Endothelial cell of umbilical vein (primary cell): ENCODE measurements at regions not wholly inside any gene's neighbourhood (a gene's known extent, or its start where the extent isn't known, plus 50 kb on each side); places are given as distances from the start of the nearest gene placed in this dataset.

Experiments used
- BruUV-seq: library from RNA; stranded (reverse); fragments of 400-500 nt; replicated peaks from 2 replicates; lab custom pipeline; 2021; lab: Mats Ljungman, UMichigan
- CTCF ChIA-PET: fragments of 300-600, 350-600 bp; sonication (Branson Sonifier 250); formaldehyde crosslinking; loops from one replicate; lab custom pipeline; 2021; ENCODE audit warnings: antibody characterized with exemption, inconsistent platforms; lab: Charles Lee
- POLR2A ChIA-PET: fragments of 300-600, 350-600 bp; sonication (Branson Sonifier 250); formaldehyde crosslinking; loops from one replicate; lab custom pipeline; 2021; ENCODE audit warnings: antibody characterized with exemption, inconsistent platforms; lab: Charles Lee
- DNase-seq: peaks from one replicate; pipeline ENCODE4 v3.0.0-alpha.2; 2011; ENCODE audit warnings: low read depth, low spot score
- FAIRE-seq: peaks from 2 replicates; lab custom pipeline; 2011; peaks lifted over from hg19 to GRCh38; lab: Jason Lieb, UNC
- H2AFZ ChIP-seq: 2 replicates; pipeline ENCODE4 v1.6.0; 2012; ENCODE audit warnings: low read depth, low read length, control low read depth, inconsistent platforms
- H3K27ac ChIP-seq: 2 replicates; pipeline ENCODE4 v1.5.1; 2011; ENCODE audit warnings: low read depth, mild to moderate bottlenecking, control low read depth, low read length, moderate library complexity; ENCODE audit not compliant: insufficient read depth
- H3K27me3 ChIP-seq, 2 experiments: 2 replicates each; pipeline versions ENCODE4 v1.6.0 to v1.6.1; 2011; ENCODE audit warnings: low read length in 2 of 2, mixed read lengths in 1 of 2; ENCODE audit not compliant: control insufficient read depth in 2 of 2, insufficient read depth in 2 of 2
- H3K36me3 ChIP-seq, 2 experiments: 2 replicates in 1 of 2; 3 replicates in 1 of 2; pipeline ENCODE4 v1.5.1; 2011; ENCODE audit warnings: low read length in 2 of 2, mild to moderate bottlenecking in 1 of 2, moderate library complexity in 1 of 2; ENCODE audit not compliant: control insufficient read depth in 2 of 2, insufficient read depth in 2 of 2; ENCODE audit errors: extremely low read depth in 1 of 2
- H3K4me1 ChIP-seq: 3 replicates; pipeline ENCODE4 v1.5.1; 2011; ENCODE audit warnings: mild to moderate bottlenecking, low read length; ENCODE audit not compliant: control insufficient read depth, insufficient read depth; ENCODE audit errors: extremely low read depth
- H3K4me2 ChIP-seq: 2 replicates; pipeline ENCODE4 v1.6.1; 2011; ENCODE audit warnings: low read length, control low read depth, mixed read lengths; ENCODE audit not compliant: insufficient read depth
- H3K4me3 ChIP-seq, 3 experiments: fragments of 200-600 bp in 1 of 3; sonication (generic), shearing (Covaris generic) in 1 of 3; replicated peaks in 1 of 3; 2 replicates each; pipeline ENCODE4 v1.5.1; 2011 to 2016; ENCODE audit warnings: control low read depth in 3 of 3, low read length in 3 of 3, mild to moderate bottlenecking in 2 of 3, inconsistent platforms in 1 of 3, low read depth in 1 of 3, moderate library complexity in 1 of 3; ENCODE audit not compliant: insufficient read depth in 1 of 3
- H3K79me2 ChIP-seq: 2 replicates; pipeline ENCODE4 v1.6.0; 2012; ENCODE audit warnings: low read length, inconsistent platforms; ENCODE audit not compliant: control insufficient read depth, insufficient read depth
- H3K9ac ChIP-seq: replicated peaks from 2 replicates; pipeline ENCODE3; 2011; ENCODE audit warnings: low read length, control low read depth; ENCODE audit not compliant: insufficient read depth; ENCODE audit errors: extremely low read depth
- H3K9me1 ChIP-seq: replicated peaks from 3 replicates; pipeline ENCODE4 v1.6.0; 2011; ENCODE audit warnings: mild to moderate bottlenecking, low read length; ENCODE audit not compliant: control insufficient read depth, insufficient read depth; ENCODE audit errors: extremely low read depth
- H3K9me3 ChIP-seq: replicated peaks from 2 replicates; pipeline ENCODE4 v1.5.1; 2012; ENCODE audit warnings: low read length, inconsistent platforms; ENCODE audit not compliant: control insufficient read depth, insufficient read depth
- H4K20me1 ChIP-seq: replicated peaks from 2 replicates; pipeline ENCODE3; 2011; ENCODE audit warnings: mild to moderate bottlenecking, low read length; ENCODE audit not compliant: control insufficient read depth, insufficient read depth; ENCODE audit errors: extremely low read depth
- CTCF ChIP-seq, 2 donors: IDR thresholded peaks; 1 replicate in 1 of 2; 2 replicates in 1 of 2; pipeline ENCODE4 v1.5.1; 2011; ENCODE audit warnings: low read length in 2 of 2, mild to moderate bottlenecking in 2 of 2, moderate library complexity in 2 of 2, control low read depth in 1 of 2, inconsistent platforms in 1 of 2, low read depth in 1 of 2; ENCODE audit not compliant: insufficient read depth in 1 of 2; ENCODE audit errors: extremely low read depth in 1 of 2
- EZH2 ChIP-seq: IDR thresholded peaks from 2 replicates; pipeline ENCODE4 v1.6.1; 2012; ENCODE audit warnings: borderline replicate concordance, low read depth, mild to moderate bottlenecking, moderate library complexity, low read length, inconsistent platforms; ENCODE audit not compliant: severe bottlenecking
- FOS ChIP-seq: IDR thresholded peaks from 2 replicates; pipeline ENCODE4 v1.6.1; 2011; ENCODE audit warnings: mild to moderate bottlenecking, low read length, moderate library complexity, borderline replicate concordance; ENCODE audit not compliant: insufficient read depth
- GATA2 ChIP-seq: IDR thresholded peaks from 2 replicates; pipeline ENCODE4 v1.7.0; 2011; ENCODE audit warnings: low read depth, mild to moderate bottlenecking, moderate library complexity, mixed read lengths, low read length; ENCODE audit not compliant: insufficient read length, insufficient read depth
- JUN ChIP-seq: IDR thresholded peaks from 2 replicates; pipeline ENCODE4 v1.6.1; 2011; ENCODE audit warnings: borderline replicate concordance, low read depth; ENCODE audit not compliant: insufficient read length, insufficient read depth
- MAX ChIP-seq: IDR thresholded peaks from 2 replicates; pipeline ENCODE4 v1.6.1; 2011; ENCODE audit not compliant: insufficient read depth, insufficient read length
- MYC ChIP-seq: IDR thresholded peaks from one replicate; pipeline ENCODE4 v1.6.1; 2011; ENCODE audit warnings: mild to moderate bottlenecking, low read depth, low read length
- POLR2A ChIP-seq: IDR thresholded peaks from 2 replicates; pipeline ENCODE4 v1.6.1; 2012; ENCODE audit warnings: low read depth, mild to moderate bottlenecking, control low read depth, low read length
- POLR2AphosphoS5 ChIP-seq: IDR thresholded peaks from 2 replicates; pipeline ENCODE4 v1.6.1; 2012; ENCODE audit warnings: low read depth, mild to moderate bottlenecking, control low read depth, low read length, moderate library complexity; ENCODE audit not compliant: insufficient read depth
- dilution Hi-C: fragments of 300-500 bp; cut with MboI; formaldehyde crosslinking; loops from one replicate; pipeline ENCODE4 v1.15.0; 2019; ENCODE audit warnings: low sequenced_read_pairs; ENCODE audit not compliant: extremely low pct_ligation_motif_present
- intact Hi-C: fragments of 100-400 bp; cut with micrococcal nuclease; formaldehyde crosslinking; loops from one replicate; pipeline ENCODE4 v1.10.0; 2022

GRCh38 chrX:13419918-13420317, 100.1 kb upstream of the ATXN3L start:
- H3K4me3 ChIP-seq: no peak overlapping the region
- no peak for DNase-seq
- no peaks in the 10 kb centered on the region for H3K9me1 ChIP-seq
- H2AFZ ChIP-seq: no peak overlapping the region
- H3K4me2 ChIP-seq: no peak overlapping the region
- no peaks in the 10 kb centered on the region for H3K79me2 ChIP-seq
- H3K36me3 ChIP-seq: no peaks in the 10 kb centered on the region
- H3K9me3 ChIP-seq: no peaks in the 10 kb centered on the region
- intact Hi-C loops: no loop called here
- no peaks in the 10 kb centered on the region for H4K20me1 ChIP-seq
- peaks cover 9% of the 10 kb centered on the region for H3K4me1 ChIP-seq
- BruUV-seq: no TSS peak
- TF ChIP-seq POLR2A: no peak
- TF ChIP-seq FOS: no peak
- TF ChIP-seq JUN: no peak
- no peak for TF ChIP-seq POLR2AphosphoS5
- no peak for TF ChIP-seq MYC
- TF ChIP-seq GATA2: no peak
- TF ChIP-seq CTCF (IDR thresholded peaks at IDR 0.05; ENCODE audit: extremely low read depth in 1 of 2, insufficient read depth in 1 of 2, low read depth in 1 of 2, low read length in 2 of 2): no peak
- no peak for TF ChIP-seq MAX
- TF ChIP-seq EZH2: no peak
- H3K9ac ChIP-seq: no peak overlapping the region
- FAIRE-seq: no peak
- ChIA-PET POLR2A (no interaction called here), CTCF (no interaction called here)
- no peaks in the 10 kb centered on the region for H3K27me3 ChIP-seq
- dilution Hi-C loops: no loop called here
- H3K27ac ChIP-seq: no peak overlapping the region
